Natural killer cell (primary cell): ENCODE measurements at regions not wholly inside any gene's neighbourhood (a gene's known extent, or its start where the extent isn't known, plus 50 kb on each side); places are given as distances from the start of the nearest gene placed in this dataset.

Experiments used
- ATAC-seq, 3 donors: fragments of 150-1000 bp in 2 of 3; fragments of 200-7000 bp in 1 of 3; cut with Tn5 transposase; 1 replicate in 1 of 3; 2 replicates in 2 of 3; pipeline ENCODE4 v1.10.0; 2021; ENCODE audit warnings: mild to moderate bottlenecking in 2 of 3, moderate library complexity in 2 of 3
- DNase-seq, 2 donors: peaks; one replicate each; pipeline versions ENCODE4 v3.0.0 to v3.0.0-alpha.2; 2013 to 2021; ENCODE audit warnings: mixed read lengths in 1 of 2
- H3K27ac ChIP-seq: one replicate; pipeline ENCODE4 v1.5.1; 2013; ENCODE audit warnings: mild to moderate bottlenecking, low read length
- H3K27me3 ChIP-seq: one replicate; pipeline ENCODE4 v1.6.1; 2013; ENCODE audit warnings: low read length; ENCODE audit not compliant: control insufficient read depth, insufficient read depth
- H3K36me3 ChIP-seq: one replicate; pipeline ENCODE4 v1.6.1; 2013; ENCODE audit warnings: low read length; ENCODE audit not compliant: control insufficient read depth, insufficient read depth
- H3K4me1 ChIP-seq: one replicate; pipeline ENCODE4 v1.6.1; 2013; ENCODE audit warnings: low read length; ENCODE audit not compliant: control insufficient read depth, insufficient read depth
- H3K4me3 ChIP-seq: one replicate; pipeline ENCODE4 v1.5.1; 2013; ENCODE audit warnings: low read length
- H3K9me3 ChIP-seq: one replicate; pipeline ENCODE4 v1.6.1; 2013; ENCODE audit warnings: low read length; ENCODE audit not compliant: control insufficient read depth, insufficient read depth
- H3K27ac Mint-ChIP-seq, 2 donors: one replicate each; pipeline ENCODE4 v1.8.0; 2022; ENCODE audit warnings: mild to moderate bottlenecking in 2 of 2, mixed read lengths in 2 of 2, moderate library complexity in 1 of 2
- H3K27me3 Mint-ChIP-seq, 2 donors: one replicate each; pipeline ENCODE4 v1.8.0; 2022; ENCODE audit warnings: low read depth in 2 of 2, mixed read lengths in 2 of 2
- H3K36me3 Mint-ChIP-seq: one replicate; pipeline ENCODE4 v1.8.0; 2022; ENCODE audit warnings: mixed read lengths
- H3K4me1 Mint-ChIP-seq, 2 donors: one replicate each; pipeline ENCODE4 v1.8.0; 2022; ENCODE audit warnings: mixed read lengths in 2 of 2
- H3K4me3 Mint-ChIP-seq: one replicate; pipeline ENCODE4 v1.8.0; 2022; ENCODE audit warnings: mild to moderate bottlenecking, moderate library complexity, mixed read lengths
- H3K9me3 Mint-ChIP-seq, 2 donors: one replicate each; pipeline ENCODE4 v1.8.0; 2022; ENCODE audit warnings: mixed read lengths in 2 of 2
- CTCF ChIP-seq: fragments of 200-600 bp; IDR thresholded peaks from one replicate; pipeline ENCODE4 v1.8.0; 2022; ENCODE audit warnings: antibody characterized with exemption
- WGBS: methylation state at CpG from one replicate; pipeline ENCODE4 v1.1.7; 2013; ENCODE audit warnings: missing lambda C conversion rate; ENCODE audit not compliant: insufficient coverage; 5-methylcytosine and 5-hydroxymethylcytosine counted together
- intact Hi-C: fragments of 100-400 bp; cut with micrococcal nuclease; formaldehyde crosslinking; loops from one replicate; pipeline ENCODE4 v1.14.2; 2022

GRCh38 chr13:82257790-82258507 lies 1624.3 kb downstream of the SLITRK1 start:
- no peak for ATAC-seq
- no peaks in the 10 kb centered on the region for H3K27me3 Mint-ChIP-seq
- intact Hi-C loops: no loop called here
- Histone ChIP-seq H3K4me3 (no peak overlapping the region), H3K9me3 (no peaks in the 10 kb centered on the region), H3K27me3 (no peaks in the 10 kb centered on the region), H3K27ac (no peak overlapping the region), H3K4me1 (no peaks in the 10 kb centered on the region), H3K36me3 (no peaks in the 10 kb centered on the region)
- peaks cover 8% of the 10 kb centered on the region for H3K36me3 Mint-ChIP-seq
- H3K9me3 Mint-ChIP-seq: peaks cover 14 to 19% of the 10 kb centered on the region in 2 donors
- H3K4me3 Mint-ChIP-seq: no peak overlapping the region
- no peak for TF ChIP-seq CTCF
- 95% methylated on average over 56 of the region's 56 CpGs for WGBS
- no peaks in the 10 kb centered on the region for H3K4me1 Mint-ChIP-seq
- no peak for DNase-seq
- H3K27ac Mint-ChIP-seq: no peak overlapping the region

- H3K36me3 Mint-ChIP-seq: peaks cover 8% of the 10 kb centered on the region
- Histone ChIP-seq H3K36me3 (no peaks in the 10 kb centered on the region), H3K27ac (no peak overlapping the region), H3K9me3 (no peaks in the 10 kb centered on the region), H3K4me1 (no peaks in the 10 kb centered on the region), H3K27me3 (no peaks in the 10 kb centered on the region), H3K4me3 (no peak overlapping the region)
- H3K27ac Mint-ChIP-seq: no peak overlapping the region
- intact Hi-C loops: no loop called here
- peaks cover 18 to 38% of the 10 kb centered on the region in 2 donors for H3K9me3 Mint-ChIP-seq
- no peaks in the 10 kb centered on the region for H3K4me1 Mint-ChIP-seq
- no peak for ATAC-seq
- TF ChIP-seq CTCF: no peak
- no peaks in the 10 kb centered on the region for H3K27me3 Mint-ChIP-seq
- no peak for DNase-seq
- WGBS: 81% methylated on average over 1 of the region's 1 CpG
- no peak overlapping the region for H3K4me3 Mint-ChIP-seq
These were observed 1633.5 kb downstream of the SLITRK1 start for GRCh38 chr13:82248762-82249161.

DNA sequence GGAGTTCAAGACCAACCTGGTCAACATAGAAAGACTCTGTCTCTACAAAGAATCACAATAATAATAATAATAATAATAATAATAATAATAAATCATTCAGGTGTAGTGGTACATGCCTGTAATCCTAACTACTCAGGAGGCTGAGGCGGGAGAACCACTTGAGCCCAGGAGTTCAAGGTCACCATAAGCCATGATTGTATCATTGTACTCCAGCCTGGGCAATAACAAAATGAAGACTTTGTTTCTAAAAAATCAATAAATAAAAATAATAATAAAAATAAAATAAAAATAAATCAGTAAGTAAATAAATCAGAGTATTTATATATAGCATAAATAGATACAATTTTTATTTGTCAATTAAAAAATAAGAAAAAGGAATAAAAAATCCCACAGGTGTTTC lies 1636.4 kb downstream of the SLITRK1 start:
- intact Hi-C loops: no loop called here
- Mint-ChIP-seq H3K4me1 (no peaks in the 10 kb centered on the region), H3K9me3 (peaks cover 12 to 22% of the 10 kb centered on the region in 2 donors), H3K36me3 (no peaks in the 10 kb centered on the region), H3K27ac (no peak overlapping the region), H3K4me3 (no peak overlapping the region), H3K27me3 (no peaks in the 10 kb centered on the region)
- ATAC-seq (no peak), DNase-seq (no peak)
- WGBS: 71% methylated on average over 1 of the region's 1 CpG
- Histone ChIP-seq H3K9me3 (no peaks in the 10 kb centered on the region), H3K36me3 (no peaks in the 10 kb centered on the region), H3K4me1 (no peaks in the 10 kb centered on the region), H3K27me3 (no peaks in the 10 kb centered on the region), H3K4me3 (no peak overlapping the region), H3K27ac (no peak overlapping the region)
- no peak for TF ChIP-seq CTCF

- no peaks in the 10 kb centered on the region for H3K27me3 Mint-ChIP-seq
- intact Hi-C loops: no loop called here
- H3K4me1 Mint-ChIP-seq: no peaks in the 10 kb centered on the region
- ATAC-seq: no peak
- Histone ChIP-seq H3K9me3 (peaks cover 6% of the 10 kb centered on the region), H3K4me1 (no peaks in the 10 kb centered on the region), H3K36me3 (no peaks in the 10 kb centered on the region), H3K27me3 (no peaks in the 10 kb centered on the region), H3K27ac (no peak overlapping the region), H3K4me3 (no peak overlapping the region)
- TF ChIP-seq CTCF: no peak
- DNase-seq: no peak
- WGBS: 85% methylated on average over 2 of the region's 3 CpGs
- no peak overlapping the region for H3K4me3 Mint-ChIP-seq
- peaks cover 2 to 22% of the 10 kb centered on the region in 2 donors for H3K9me3 Mint-ChIP-seq
- no peaks in the 10 kb centered on the region for H3K36me3 Mint-ChIP-seq
- no peak overlapping the region for H3K27ac Mint-ChIP-seq
These were observed 1657.5 kb downstream of the SLITRK1 start for GRCh38 chr13:82224806-82225205.
